AG04449 (cell line): ENCODE measurements at regions not wholly inside any gene's neighbourhood (a gene's known extent, or its start where the extent isn't known, plus 50 kb on each side); places are given as distances from the start of the nearest gene placed in this dataset.
"Not testable (repeated sequence)": the region's sequence is repeated elsewhere in the genome, so short reads cannot be mapped to it uniquely, and the experiment has no call there.

ENCODE experiments used
- CTCF ChIA-PET: fragments of 350-600 bp; formaldehyde crosslinking; extraction: SDS; loops from one replicate; lab custom pipeline; 2021; ENCODE audit warnings: antibody characterized with exemption; lab: Yijun Ruan, JAX
- POLR2A ChIA-PET: fragments of 400-600, 350-600 bp; formaldehyde crosslinking; extraction: SDS; loops from one replicate; lab custom pipeline; 2020; ENCODE audit warnings: antibody characterized with exemption, inconsistent platforms; lab: Yijun Ruan, JAX
- DNase-seq: peaks from one replicate; pipeline ENCODE4 v3.0.0-alpha.2; 2010; ENCODE audit warnings: low read depth, low spot score
- H3K4me3 ChIP-seq: 2 replicates; pipeline ENCODE4 v1.5.1; 2011; ENCODE audit warnings: low read depth, mild to moderate bottlenecking, control low read depth, low read length
- TF ChIP-seq, protein P1 (sequence below): IDR thresholded peaks from one replicate; pipeline ENCODE4 v1.5.1; 2011; ENCODE audit warnings: mild to moderate bottlenecking, moderate library complexity, low read length, control low read depth, inconsistent platforms; ENCODE audit not compliant: insufficient read depth; ENCODE audit errors: missing control alignments

DNA sequence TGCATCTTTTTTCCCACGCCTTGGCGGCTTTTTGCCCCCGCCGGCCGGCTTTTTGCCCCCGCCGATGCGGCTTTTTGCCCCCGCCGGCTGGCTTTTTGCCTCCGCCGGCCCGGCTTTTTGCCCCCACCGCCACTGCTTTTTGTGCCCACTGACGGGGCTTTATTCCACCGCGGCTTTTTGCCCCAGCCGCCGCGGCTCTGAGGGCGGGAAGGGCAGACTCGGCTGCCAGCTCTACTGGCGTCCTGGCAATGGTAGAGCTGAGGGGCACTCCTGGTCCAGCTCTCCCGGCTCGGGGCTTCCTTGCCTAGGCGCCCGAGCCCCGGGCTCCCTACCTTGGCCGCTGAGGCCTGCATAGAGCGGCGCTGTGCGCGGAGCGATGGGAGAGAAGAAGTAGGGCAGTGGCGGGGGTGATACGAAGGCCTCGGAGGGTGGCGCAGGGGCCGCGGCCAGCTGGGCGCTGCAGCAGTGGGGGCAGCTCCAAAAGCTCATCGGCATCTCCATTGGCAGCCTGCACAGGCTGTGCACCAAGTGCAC is 591.4 kb downstream of the TP53TG3F start:
- TF ChIP-seq, protein P1, sequence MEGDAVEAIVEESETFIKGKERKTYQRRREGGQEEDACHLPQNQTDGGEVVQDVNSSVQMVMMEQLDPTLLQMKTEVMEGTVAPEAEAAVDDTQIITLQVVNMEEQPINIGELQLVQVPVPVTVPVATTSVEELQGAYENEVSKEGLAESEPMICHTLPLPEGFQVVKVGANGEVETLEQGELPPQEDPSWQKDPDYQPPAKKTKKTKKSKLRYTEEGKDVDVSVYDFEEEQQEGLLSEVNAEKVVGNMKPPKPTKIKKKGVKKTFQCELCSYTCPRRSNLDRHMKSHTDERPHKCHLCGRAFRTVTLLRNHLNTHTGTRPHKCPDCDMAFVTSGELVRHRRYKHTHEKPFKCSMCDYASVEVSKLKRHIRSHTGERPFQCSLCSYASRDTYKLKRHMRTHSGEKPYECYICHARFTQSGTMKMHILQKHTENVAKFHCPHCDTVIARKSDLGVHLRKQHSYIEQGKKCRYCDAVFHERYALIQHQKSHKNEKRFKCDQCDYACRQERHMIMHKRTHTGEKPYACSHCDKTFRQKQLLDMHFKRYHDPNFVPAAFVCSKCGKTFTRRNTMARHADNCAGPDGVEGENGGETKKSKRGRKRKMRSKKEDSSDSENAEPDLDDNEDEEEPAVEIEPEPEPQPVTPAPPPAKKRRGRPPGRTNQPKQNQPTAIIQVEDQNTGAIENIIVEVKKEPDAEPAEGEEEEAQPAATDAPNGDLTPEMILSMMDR: no peak
- no peak for DNase-seq
- H3K4me3 ChIP-seq: no peak overlapping the region
- CTCF ChIA-PET: no interaction called here
- POLR2A ChIA-PET: no interaction called here

DNA sequence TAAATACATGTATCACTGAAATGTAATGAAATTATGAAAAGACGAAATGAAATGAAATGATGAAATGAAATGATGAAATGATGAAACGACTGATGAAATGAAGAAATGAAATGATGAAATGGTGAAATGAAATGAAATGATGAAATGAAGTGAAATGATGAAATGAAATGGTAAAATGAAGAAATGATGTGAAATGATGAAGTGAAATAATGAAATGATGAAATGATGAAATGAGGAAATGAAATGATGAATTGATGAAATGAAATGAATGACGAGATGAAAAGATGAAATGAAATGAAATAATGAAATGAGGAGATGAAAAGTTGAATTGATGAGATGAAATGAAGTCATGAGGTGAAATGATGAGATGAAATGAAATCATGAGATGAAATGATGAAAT is 594.7 kb downstream of the TP53TG3F start:
- H3K4me3 ChIP-seq: no peak overlapping the region
- POLR2A ChIA-PET: no interaction called here
- TF ChIP-seq, protein P1: no peak
- CTCF ChIA-PET: no interaction called here
- no peak for DNase-seq

DNA sequence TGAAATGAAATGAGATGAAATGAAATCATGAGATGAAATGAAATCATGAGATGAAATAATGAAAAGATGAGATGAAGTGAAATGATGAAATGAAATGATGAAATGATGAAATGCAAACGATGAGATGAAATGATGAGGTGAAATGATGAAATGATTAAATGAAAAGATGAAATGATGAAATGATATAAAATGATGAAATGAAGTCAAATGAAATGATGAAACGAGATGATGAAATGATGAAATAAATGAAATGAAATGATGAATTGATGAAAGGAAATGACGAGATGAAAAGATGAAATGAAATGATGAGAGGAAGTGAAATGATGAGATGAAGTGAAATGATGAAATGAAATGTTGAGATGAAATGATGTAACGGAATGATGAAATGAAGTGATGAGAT is 595.6 kb downstream of the TP53TG3F start:
- TF ChIP-seq, protein P1: no peak
- H3K4me3 ChIP-seq: no peak overlapping the region
- no peak for DNase-seq
- ChIA-PET CTCF (no interaction called here), POLR2A (no interaction called here)

DNA sequence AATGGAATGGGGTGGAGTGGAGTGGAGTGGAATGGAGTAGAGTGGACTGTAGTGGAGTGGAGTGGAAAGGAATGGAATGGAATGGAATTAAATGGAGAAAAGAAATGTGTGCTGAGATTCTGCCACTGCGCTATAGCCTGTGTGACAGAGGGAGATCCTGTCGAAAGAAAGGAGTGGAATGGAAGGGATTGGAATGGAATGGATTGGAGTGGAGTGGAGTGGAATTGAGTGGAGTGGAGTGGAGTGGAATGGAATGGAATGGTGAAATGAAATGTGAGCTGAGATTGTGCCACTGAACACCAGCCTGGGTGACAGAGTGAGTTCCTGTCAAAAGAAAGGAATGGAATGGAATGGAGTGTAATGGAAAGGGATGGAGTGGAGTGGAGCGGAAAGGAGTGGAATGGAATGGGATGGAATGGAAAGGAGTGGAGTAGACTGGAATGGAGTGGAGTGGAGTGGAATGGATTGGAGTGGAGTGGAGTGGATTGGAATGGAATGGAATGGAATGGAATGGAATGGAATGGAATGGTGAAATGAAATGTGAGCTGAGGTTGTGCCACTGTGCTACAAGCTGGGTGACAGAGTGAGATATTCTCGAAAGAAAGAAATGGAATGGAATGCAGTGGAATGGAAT is 603.3 kb downstream of the TP53TG3F start:
- H3K4me3 ChIP-seq, POLR2A ChIA-PET, DNase-seq, CTCF ChIA-PET: not testable (repeated sequence)

DNA sequence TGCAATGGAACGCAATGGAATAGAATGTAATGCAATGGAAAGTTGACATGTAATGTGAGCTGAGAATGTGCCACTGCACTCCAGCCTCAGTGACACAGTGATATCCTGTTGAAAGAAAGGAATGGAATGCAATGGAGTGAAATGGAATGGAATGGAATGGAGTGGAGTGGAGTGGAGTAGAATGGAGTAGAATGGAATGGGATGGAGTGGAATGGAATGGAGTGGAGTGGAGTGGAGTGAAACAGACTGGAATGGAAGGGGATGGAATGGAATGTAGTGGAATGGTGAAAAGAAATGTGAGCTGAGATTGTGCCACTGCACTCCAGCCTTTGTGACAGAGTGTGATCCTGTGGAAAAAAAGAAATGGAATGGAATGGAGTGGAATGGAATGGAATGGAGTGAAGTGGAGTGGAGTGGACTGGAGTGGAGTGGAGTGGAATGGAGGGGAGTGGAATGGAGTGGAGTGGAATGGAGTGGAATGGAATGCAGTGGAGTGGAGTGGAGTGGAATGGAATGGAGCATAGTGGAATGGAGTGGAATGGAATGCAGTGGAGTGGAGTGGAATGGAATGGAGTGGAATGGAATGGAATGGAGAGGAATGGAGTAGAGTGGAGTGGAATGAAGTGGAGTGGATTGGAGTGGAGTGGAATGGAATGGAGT is 604.2 kb downstream of the TP53TG3F start:
- DNase-seq, H3K4me3 ChIP-seq, CTCF ChIA-PET, POLR2A ChIA-PET: not testable (repeated sequence)

DNA sequence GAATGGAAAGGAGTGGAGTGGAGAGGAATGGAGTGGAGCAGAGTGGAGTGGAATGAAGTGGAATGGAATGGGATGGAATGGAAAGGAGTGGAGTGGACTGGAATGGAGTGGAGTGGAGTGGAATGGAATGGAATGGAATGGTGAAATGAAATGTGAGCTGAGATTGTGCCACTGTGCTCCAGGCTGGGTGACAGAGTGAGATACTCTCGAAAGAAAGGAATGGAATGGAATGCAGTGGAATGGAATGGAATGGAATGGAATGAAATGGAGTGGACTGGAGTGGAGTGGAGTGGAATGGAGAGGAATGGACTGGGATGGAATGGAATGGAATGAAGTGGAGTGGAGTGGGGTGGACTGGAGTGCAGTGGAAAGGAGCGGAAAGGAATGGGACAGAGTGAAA is 605.2 kb downstream of the TP53TG3F start:
- DNase-seq, POLR2A ChIA-PET, H3K4me3 ChIP-seq, CTCF ChIA-PET: not testable (repeated sequence)

DNA sequence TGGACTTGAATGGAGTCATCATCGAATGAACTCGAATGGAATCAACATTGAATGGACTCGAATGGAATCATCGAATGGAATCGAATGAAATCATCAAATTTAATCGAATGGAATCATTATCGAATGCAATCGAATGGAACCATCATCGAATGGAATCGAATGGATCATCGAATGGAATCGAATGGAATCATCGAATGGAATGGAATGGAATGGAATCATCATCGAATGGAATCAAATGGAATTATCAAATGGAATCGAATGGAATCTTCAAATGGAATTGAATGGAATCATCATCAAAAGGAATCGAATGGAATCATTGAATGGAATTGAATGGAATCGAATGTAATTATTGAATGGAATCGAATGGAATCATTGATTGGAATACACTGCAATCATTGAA is 610.3 kb downstream of the TP53TG3F start:
- H3K4me3 ChIP-seq, DNase-seq, POLR2A ChIA-PET, CTCF ChIA-PET: not testable (repeated sequence)

DNA sequence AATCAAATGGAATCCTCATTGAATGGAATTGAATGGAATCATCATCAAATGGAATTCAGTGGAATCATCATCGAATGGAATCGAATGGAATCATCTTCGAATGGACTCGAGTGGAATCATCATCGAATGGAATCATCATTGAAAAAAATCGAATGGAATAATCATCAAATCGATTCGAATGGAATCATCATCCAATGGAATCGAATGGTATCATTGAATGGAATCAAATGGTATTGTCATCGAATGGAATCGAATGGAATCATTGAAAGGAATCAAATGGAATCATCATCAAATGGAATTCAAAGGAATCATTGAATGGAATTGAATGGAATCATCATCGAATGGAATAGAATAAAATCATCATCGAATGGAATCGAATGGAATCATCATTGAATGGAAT is 619.3 kb downstream of the TP53TG3F start:
- TF ChIP-seq, protein P1: no peak
- H3K4me3 ChIP-seq: no peak overlapping the region
- peak; percentile 5 for DNase-seq
- ChIA-PET POLR2A (no interaction called here), CTCF (no interaction called here)

DNA sequence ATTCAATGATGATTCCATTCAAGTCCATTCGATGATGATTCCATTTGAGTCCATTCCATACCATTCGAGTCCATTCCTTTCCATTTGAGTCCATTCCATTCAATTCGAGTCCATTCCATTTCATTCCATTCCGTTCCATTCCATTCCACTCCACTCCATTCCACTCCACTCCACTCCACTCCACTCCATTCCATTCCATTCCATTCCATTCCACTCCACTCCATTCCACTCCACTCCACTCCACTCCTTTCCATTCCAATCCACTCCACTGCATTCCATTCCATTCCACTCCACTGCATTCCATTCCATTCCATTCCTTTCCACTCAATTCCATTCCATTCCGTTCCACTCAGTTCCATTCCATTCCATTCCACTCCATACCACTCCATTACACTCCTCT is 625.6 kb downstream of the TP53TG3F start:
- CTCF ChIA-PET, DNase-seq, POLR2A ChIA-PET, H3K4me3 ChIP-seq: not testable (repeated sequence)

DNA sequence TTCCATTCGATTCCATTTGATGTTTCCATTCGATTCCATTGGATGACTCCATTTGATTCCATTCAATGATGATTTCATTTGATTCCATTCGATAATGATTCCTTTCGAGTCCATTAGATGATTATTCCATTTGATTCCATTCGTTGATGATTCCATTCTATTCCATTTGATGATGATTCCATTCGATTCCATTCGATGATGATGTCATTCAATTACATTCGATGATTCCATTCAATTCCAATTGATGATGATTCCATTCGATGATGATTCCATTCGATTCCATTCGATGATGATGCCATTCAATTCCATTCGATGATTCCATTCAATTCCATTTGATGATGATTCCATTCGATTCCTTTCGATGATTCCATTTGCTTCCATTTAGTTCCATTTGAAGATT is 635.6 kb downstream of the TP53TG3F start:
- POLR2A ChIA-PET, DNase-seq, H3K4me3 ChIP-seq, CTCF ChIA-PET: not testable (repeated sequence)

DNA sequence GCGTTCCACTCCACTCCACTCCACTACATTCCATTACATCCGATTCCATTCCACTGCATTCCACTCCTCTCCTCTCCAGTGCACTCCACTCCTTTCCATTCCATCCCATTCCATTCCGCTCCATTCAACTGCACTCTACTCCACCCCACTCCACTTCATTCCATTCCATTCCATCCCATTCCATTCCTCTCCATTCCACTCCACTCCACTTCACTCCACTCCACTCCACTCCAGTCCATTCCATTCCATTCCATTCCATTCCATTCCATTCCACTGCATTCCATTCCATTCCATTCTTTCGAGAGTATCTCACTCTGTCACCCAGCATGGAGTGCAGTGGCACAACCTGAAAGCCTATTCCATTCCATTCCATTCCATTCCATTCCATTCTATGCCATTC is 637.5 kb downstream of the TP53TG3F start:
- DNase-seq, POLR2A ChIA-PET, H3K4me3 ChIP-seq, CTCF ChIA-PET: not testable (repeated sequence)

DNA sequence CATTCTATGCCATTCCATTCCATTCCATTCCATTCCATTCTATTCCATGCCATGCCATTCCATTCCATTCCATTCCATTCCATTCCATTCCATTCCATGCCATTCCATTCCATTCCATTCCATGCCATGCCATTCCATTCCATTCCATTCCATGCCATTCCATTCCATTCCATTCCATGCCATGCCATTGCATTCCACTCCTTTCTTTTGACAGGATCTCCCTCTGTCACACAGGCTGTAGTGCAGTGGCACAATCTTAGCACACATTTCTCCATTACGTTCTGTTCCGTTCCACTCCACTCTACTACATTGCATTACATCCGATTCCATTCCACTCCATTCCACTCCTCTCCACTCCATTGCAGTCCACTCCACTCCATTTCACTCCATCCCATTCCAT is 637.9 kb downstream of the TP53TG3F start:
- DNase-seq, POLR2A ChIA-PET, CTCF ChIA-PET, H3K4me3 ChIP-seq: not testable (repeated sequence)
